HG02763 (cell line): ENCODE measurements at regions not wholly inside any gene's neighbourhood (a gene's known extent, or its start where the extent isn't known, plus 50 kb on each side); places are given as distances from the start of the nearest gene placed in this dataset.

Experiments
- ATAC-seq: cut with Tn5 transposase; IDR thresholded peaks from one replicate; pipeline ENCODE4 v1.9.1; 2021; ENCODE audit warnings: mild to moderate bottlenecking, moderate library complexity; ENCODE audit not compliant: unreplicated experiment

GRCh38 chr21:33155005-33155404 lies 74.7 kb upstream of the IFNAR2 start:
- ATAC-seq, result no peak

- ATAC-seq, result no peak
These were observed 74.3 kb upstream of the IFNAR2 start for GRCh38 chr21:33155422-33155821.

- no peak for ATAC-seq
These were observed 72.4 kb upstream of the IFNAR2 start for GRCh38 chr21:33157303-33157702.

- ATAC-seq, result no peak
These were observed 71.1 kb upstream of the IFNAR2 start for GRCh38 chr21:33158654-33159053.

- ATAC-seq, result no peak
These were observed 67.2 kb upstream of the IFNAR2 start for GRCh38 chr21:33162436-33162951.

GRCh38 chr21:33168886-33169285 lies 60.9 kb upstream of the IFNAR2 start:
- no peak for ATAC-seq

GRCh38 chr21:33169359-33169758 lies 60.4 kb upstream of the IFNAR2 start:
- ATAC-seq, result no peak

GRCh38 chr21:33171616-33172169 lies 58.0 kb upstream of the IFNAR2 start:
- ATAC-seq, result no peak

GRCh38 chr21:33174756-33175155 lies 55.0 kb upstream of the IFNAR2 start:
- no peak for ATAC-seq
